GM12892 (cell line): ENCODE measurements at regions not wholly inside any gene's neighbourhood (a gene's known extent, or its start where the extent isn't known, plus 50 kb on each side); places are given as distances from the start of the nearest gene placed in this dataset.
"Not testable (repeated sequence)": the region's sequence is repeated elsewhere in the genome, so short reads cannot be mapped to it uniquely, and the experiment has no call there.

ENCODE experiments used
- DNase-seq: peaks from one replicate; pipeline ENCODE4 v3.0.0; 2011; ENCODE audit not compliant: insufficient read length
- FAIRE-seq: peaks from 2 replicates; lab custom pipeline; 2011; peaks lifted over from hg19 to GRCh38; lab: Jason Lieb, UNC
- POLR2A ChIP-seq: IDR thresholded peaks from 2 replicates; pipeline ENCODE4 v1.6.1; 2011; ENCODE audit warnings: low read depth, low read length, control low read depth
- POLR2AphosphoS5 ChIP-seq: IDR thresholded peaks from 2 replicates; pipeline ENCODE4 v1.6.1; 2011; ENCODE audit warnings: low read depth, low read length, control low read depth
- TAF1 ChIP-seq: IDR thresholded peaks from 2 replicates; pipeline ENCODE4 v1.6.1; 2011; ENCODE audit warnings: low read depth, mild to moderate bottlenecking, control low read depth, low read length, borderline replicate concordance

DNA sequence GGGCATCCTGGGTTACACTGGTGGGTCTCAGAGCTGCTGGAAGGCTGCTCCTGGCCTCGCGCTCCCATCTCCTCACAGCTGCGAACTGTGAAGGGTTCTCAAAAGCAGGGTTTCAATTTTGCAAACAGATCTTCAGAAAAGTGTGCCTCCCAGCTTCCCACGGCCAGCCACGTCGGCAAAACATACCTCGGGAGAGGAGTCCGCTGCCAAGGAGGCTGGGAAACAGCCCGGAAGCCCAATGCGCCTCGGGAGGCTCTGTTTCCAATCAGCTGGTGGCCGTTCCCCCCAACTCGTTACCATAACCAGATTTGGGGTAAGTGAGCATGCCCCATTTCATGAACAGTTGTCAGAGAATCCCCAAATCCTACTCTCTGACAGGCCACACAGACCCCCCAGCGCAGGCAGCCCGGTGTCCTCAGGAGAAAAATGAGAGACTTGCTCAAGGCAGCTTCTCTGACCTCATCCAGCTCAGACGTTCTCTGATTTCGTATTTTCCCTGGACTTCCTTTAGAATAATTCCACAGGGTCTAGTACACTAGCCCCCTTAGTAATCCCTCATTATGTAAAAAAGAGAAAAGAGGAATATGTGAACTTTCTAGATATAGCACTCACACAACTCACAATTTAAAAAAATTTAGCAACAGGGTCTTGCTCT, 98.4 kb downstream of the SNX5 start:
- no peak for TF ChIP-seq TAF1
- no peak for TF ChIP-seq POLR2AphosphoS5
- no peak for TF ChIP-seq POLR2A
- FAIRE-seq (no peak), DNase-seq (no peak)

DNA sequence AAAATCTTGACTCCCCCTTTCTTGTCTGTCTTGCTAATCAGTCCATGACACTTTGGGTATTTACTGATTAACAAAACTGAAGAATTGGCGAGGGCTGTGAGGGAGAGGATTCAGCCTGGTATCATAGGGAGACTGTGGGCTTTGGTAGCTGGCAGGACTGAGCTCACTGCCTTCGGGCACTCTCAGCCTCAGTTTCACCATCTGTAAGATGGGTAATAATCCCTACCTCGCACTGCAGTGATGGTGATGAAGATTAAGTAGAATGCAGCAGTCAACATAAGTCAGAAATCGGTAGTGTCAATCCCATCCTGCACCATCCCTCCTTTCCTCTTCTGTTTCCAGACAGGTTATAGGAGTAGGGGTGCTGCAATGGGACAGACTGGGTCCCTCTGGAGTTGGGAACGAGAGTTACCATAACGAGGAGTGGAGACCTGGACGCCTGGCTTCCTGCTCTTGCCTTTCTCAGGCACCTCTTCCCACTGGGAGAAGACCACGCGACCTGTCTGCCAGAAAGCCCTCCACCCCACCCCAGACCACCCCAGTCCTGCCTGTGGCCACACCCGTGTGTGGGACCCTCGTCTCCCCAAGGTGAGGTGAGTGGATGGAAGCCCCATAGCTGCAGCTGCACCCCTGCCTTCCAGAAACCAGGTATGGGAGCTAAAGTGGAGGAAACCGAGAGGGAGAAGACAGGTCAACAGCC, 99.1 kb downstream of the SNX5 start:
- DNase-seq = no peak
- no peak for TF ChIP-seq POLR2A
- no peak for TF ChIP-seq TAF1
- no peak for TF ChIP-seq POLR2AphosphoS5
- no peak for FAIRE-seq

DNA sequence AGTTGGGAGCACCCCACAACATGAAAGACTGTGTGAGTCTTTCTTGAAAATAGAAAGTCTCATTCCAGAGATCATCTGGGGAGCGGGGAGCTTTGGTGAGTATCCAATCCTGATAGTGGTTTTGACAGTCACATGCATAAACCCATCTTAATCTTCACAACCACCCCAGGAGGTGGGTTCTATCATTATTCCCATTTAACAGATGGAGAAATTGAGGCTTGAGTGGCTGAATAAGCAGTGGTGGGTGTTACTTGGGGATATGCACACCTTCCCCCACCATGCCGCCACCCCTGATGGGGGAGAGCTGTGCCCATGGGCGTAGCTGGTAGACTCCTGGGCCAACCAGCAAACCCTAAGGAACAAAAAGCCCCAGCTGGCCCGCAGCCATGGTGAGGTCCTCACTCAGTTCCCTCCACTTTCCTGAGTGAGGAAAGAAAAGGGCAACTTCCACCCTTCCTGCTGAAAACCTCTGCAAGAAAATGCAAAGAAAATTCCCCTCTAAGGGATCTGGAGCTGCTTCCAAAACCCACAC, 99.8 kb downstream of the SNX5 start:
- DNase-seq (no peak), FAIRE-seq (no peak)
- no peak for TF ChIP-seq TAF1
- TF ChIP-seq POLR2AphosphoS5 = no peak
- TF ChIP-seq POLR2A = no peak

DNA sequence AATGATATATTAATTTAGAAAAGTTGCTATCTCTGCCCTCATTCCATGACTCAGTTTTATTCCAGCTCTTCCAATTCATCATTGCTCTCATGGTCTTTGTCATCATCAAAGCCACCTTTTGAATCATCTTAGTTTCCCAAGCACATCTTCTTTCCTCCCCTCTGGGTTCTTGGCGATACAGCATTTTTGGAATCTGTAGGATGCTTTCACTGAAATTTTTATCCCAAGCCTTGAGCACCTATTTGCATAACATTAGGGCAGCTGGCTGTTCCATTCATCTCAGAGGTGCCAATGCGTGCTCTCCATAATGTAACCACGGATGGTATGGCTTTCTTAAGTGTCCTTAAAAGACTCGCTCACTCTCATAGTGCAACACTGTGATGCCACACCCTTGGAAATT, 100.4 kb downstream of the SNX5 start:
- no peak for TF ChIP-seq POLR2AphosphoS5
- TF ChIP-seq POLR2A = no peak
- no peak for TF ChIP-seq TAF1
- FAIRE-seq = no peak
- no peak for DNase-seq

DNA sequence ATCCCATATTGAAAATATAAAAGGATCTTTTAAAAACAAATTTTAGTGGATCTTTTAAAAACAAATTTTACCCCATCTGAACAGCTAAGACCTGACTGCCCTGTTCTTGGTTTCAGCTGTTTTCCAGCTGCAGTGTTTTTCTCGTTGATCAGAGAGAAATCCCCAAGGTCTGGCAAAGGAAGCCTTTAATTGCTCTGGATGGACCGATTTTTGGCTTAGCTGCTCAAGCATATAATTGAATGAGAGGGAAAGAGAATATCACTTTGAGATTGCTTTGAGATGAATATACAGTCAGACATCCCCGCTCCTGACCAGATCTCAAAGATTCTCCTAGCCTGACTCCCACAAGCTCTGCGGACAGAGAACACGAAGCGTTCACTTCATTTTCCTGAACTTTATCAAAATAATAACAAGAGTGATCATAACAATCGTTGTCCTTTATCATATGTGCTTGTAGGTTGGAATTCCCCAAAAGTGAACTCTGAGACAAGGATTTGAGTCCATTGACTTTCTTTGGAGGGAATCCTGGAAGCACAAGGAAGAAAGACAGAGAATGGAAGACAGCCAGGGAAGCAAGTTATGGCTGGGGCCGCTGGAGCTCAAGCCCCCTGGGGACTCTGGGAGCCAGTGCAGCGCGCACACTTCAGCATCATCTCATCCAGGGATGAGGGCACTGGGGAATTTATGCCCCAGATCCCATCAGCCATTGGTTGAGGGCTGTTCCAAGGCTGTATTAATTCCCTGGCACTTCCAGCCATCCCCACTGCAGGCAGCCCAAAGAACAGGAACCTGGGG, 101.3 kb downstream of the SNX5 start:
- no peak for TF ChIP-seq TAF1
- no peak for TF ChIP-seq POLR2A
- no peak for TF ChIP-seq POLR2AphosphoS5
- FAIRE-seq = no peak
- DNase-seq = no peak

DNA sequence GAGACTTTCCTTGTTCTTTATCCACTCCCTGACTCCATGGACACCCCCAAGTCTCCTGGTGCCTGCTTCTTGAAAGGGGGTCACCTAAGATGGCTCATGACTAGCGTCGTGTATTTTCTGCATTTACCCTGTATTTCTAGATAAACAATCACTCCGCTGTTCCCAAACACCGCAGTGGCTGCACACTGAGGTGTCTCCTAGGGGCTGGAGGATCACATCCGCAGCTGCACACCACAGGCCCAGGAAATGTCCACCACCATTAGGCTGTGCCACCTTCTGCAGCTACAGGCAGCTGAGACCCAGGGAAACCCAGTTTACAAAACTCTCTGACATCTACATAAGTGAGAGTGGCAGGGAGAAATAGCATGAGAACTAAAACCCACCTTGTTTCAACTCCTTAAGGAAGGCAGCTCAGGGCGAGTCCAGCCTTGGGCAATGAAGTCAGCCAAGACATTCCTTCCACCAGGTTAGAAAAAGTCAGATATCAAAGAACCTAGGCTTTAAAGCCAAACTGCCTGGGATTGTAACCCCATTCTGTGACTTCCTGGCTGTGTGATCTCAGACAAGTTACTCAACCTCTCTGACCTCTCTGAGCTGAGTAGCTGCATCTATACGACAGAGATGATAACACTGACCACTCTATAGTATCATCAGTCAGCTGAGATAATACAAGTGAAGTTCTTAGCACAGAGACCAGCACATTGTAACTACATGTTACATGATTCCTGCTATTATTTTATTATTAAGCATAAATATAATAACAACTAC, 102.2 kb downstream of the SNX5 start:
- DNase-seq = no peak
- TF ChIP-seq POLR2AphosphoS5 (no peak), POLR2A (no peak), TAF1 (no peak)
- FAIRE-seq = no peak

DNA sequence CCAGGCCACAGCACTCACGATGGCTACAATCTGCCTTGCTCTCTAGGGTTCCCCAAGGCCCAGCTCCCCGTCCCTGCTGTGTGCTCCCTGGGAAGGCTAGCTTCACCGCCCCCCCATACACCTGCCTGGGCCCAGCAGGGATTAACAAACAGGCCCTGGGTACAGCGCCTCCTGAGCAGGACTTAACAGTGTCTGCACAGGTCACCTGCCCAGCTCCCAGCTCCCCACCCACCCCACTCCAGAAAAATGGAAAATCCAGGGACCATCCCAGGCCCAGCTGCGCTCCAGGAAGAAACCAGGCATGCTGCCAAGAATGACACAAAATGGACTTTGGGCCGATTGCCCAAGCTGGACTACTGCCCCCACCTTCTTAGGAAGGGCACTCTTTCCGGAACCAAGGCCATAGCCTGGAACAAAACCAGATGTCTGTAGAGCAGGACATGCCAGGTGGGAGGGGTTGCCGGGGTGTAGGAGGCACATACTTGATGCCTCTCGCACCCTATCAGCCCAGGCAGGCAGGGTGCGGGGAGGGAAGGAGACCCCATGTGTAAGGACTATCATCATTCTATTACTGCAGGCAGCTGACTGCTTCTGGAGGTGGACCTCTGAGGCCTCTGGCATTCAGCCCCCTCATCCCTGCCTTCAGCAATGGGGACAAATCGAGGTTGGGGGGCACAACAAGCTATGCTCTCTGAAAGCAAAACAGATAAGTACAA, 104.9 kb downstream of the SNX5 start:
- DNase-seq (no peak), FAIRE-seq (no peak)
- TF ChIP-seq POLR2AphosphoS5 (no peak), POLR2A (no peak), TAF1 (no peak)

DNA sequence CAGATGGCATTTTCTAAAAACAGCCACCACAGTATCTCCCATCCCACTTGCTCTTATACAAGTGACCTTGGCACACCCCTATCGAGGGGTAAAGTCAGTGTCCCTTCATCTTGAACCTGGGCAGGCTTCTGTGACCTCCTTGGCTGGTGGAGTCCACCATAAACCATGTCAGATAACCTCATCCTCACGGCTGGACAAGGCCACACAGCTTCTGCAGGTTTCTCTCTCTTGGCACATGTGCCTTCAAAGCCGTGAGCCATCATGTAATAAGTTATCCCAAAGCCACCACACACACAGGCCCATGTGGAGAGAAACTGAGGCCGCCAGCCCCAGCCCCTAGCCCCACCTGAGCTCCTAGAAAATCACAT, 105.4 kb downstream of the SNX5 start:
- FAIRE-seq = no peak
- TF ChIP-seq POLR2AphosphoS5 (no peak), TAF1 (no peak), POLR2A (no peak)
- DNase-seq = no peak

DNA sequence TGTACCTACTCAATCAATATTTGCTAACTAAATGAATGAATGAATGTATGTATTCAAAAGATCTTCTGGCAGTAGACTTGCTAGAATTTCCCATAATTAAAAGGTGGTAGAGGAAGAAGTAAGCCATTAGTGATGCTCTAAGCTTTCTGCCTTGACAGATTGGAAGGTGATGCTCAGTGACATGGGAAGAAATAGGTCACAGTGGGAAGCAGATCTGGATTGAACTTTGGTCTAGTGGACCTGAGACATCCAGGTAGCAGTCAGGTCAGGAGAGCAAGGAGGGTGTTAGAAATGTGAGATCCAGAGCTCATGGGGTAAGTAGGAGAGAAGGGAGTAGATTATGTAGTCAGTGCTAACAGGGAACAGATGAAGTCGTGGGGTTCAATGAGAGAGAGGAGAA, 106.4 kb downstream of the SNX5 start:
- DNase-seq (no peak), FAIRE-seq (peak; percentile 48)
- no peak for TF ChIP-seq POLR2A
- no peak for TF ChIP-seq TAF1
- TF ChIP-seq POLR2AphosphoS5 = no peak

DNA sequence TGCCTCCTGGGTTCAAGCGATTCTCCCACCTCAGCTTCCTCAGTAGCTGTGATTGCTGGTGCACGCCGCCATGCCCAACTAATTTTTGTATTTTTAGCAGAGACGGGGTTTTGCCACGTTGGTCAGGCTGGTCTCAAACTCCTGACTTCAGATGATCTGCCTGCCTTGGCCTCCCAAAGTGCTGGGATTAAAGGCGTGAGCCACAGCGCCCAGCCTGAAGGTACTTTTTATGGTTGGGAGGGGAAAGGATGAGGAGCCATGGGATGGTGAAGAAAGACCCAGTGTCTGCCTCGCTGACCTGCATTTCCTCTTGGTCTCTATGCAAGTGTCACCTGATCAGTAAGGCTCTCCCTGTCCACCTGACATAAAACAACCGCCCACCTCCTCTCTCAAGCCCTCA, 107.0 kb downstream of the SNX5 start:
- not testable (repeated sequence) for FAIRE-seq, DNase-seq

DNA sequence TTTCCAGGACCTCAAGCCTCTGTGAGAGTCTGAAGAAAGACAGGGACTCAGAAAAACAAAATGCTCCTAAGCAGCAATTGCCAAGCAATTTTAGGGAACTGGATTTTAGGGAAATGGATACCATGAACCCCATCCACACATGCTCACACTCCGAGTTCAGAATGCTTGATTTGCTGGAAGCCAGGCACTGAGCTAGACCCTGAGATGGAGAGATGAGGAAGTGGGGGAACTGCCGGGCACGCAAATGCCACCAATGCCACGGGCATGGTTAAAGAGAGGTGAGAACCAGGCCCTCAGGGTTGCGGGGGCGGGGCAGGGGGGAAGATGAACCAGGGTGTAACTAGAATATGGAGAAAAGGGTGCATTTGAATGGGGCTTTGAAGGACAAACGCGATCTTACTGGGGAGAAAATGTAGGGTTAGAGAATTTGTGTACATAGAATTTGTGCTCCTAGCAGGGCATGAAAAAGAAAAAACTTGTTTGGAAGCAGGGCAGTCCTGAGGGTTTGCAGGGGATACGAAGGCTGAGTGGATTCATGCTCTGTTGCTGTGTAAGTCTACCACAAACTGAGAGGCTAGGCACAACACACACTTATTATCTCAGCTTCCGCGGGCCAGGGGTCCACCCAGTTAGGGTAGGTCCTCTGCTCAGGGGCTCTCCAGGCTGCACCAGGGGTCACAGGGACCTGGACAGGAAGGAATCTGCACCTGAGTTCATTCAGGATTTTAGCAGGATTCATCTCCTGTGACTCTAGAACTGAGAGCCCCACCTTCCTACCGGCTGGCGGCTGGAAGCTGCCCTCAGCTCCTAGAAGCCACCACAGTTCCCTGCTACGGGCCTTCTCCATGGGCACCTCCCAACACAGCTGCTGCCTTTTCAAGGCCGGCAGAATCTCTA, 108.0 kb downstream of the SNX5 start:
- FAIRE-seq = no peak
- TF ChIP-seq POLR2AphosphoS5 (no peak), TAF1 (no peak), POLR2A (no peak)
- DNase-seq = no peak
